ENCODE measurements at regions not wholly inside any gene's neighbourhood (a gene's known extent, or its start where the extent isn't known, plus 50 kb on each side); places are given as distances from the start of the nearest gene placed in this dataset.

- Mint-ChIP-seq H3K36me3 (no peaks in the 10 kb centered on the region), H3K4me1 (no peaks in the 10 kb centered on the region), H3K27ac (no peak overlapping the region), H3K4me3 (no peak overlapping the region), H3K27me3 (no peaks in the 10 kb centered on the region), H3K9me3 (peaks cover 0 to 19% (median 0%) of the 10 kb centered on the region in 11 donors)
- CTCF ChIA-PET: no interaction called here
- DNase-seq (no peak), ATAC-seq (peak; percentile 31)
- Histone ChIP-seq H3K27ac (ENCODE audit: low read depth, low read length) (no peak overlapping the region), H3K27me3 (ENCODE audit: control insufficient read depth in 2 of 2, insufficient read depth in 2 of 2, low read length in 2 of 2) (no peaks in the 10 kb centered on the region), H3K36me3 (ENCODE audit: control insufficient read depth in 2 of 3, insufficient read depth in 3 of 3, low read length in 3 of 3) (no peaks in the 10 kb centered on the region), H3K4me1 (ENCODE audit: control insufficient read depth in 2 of 2, insufficient read depth in 2 of 2, low read length in 2 of 2) (no peaks in the 10 kb centered on the region), H3K9me3 (ENCODE audit: control insufficient read depth in 2 of 3, low read length in 3 of 3) (no peaks in the 10 kb centered on the region), H3K4me3 (ENCODE audit: low read length) (no peak overlapping the region)
- intact Hi-C loops (cut with micrococcal nuclease): no loop called here
- POLR2A ChIA-PET: no interaction called here
These were observed 122.1 kb downstream of the ANKRD50 start for GRCh38 chr4:124590480-124590879.

- no peaks in the 10 kb centered on the region for H3K4me1 ChIP-seq (ENCODE audit: control insufficient read depth in 2 of 2, insufficient read depth in 2 of 2, low read length in 2 of 2)
- Mint-ChIP-seq H3K4me1 (peaks cover 0 to 2% (median 0%) of the 10 kb centered on the region in 7 donors), H3K4me3 (no peak overlapping the region), H3K9me3 (peaks cover 0 to 12% (median 0%) of the 10 kb centered on the region in 11 donors), H3K27me3 (no peaks in the 10 kb centered on the region), H3K36me3 (no peaks in the 10 kb centered on the region), H3K27ac (no peak overlapping the region)
- intact Hi-C loops (cut with micrococcal nuclease): no loop called here
- H3K27ac ChIP-seq (ENCODE audit: low read depth, low read length): no peak overlapping the region
- ChIA-PET CTCF (no interaction called here), POLR2A (no interaction called here)
- DNase-seq (no peak), ATAC-seq (no peak)
- no peaks in the 10 kb centered on the region for H3K36me3 ChIP-seq (ENCODE audit: control insufficient read depth in 2 of 3, insufficient read depth in 3 of 3, low read length in 3 of 3)
- H3K9me3 ChIP-seq (ENCODE audit: control insufficient read depth in 2 of 3, low read length in 3 of 3): no peaks in the 10 kb centered on the region
- no peaks in the 10 kb centered on the region for H3K27me3 ChIP-seq (ENCODE audit: control insufficient read depth in 2 of 2, insufficient read depth in 2 of 2, low read length in 2 of 2)
- H3K4me3 ChIP-seq (ENCODE audit: low read length): no peak overlapping the region
These were observed 120.9 kb downstream of the ANKRD50 start for GRCh38 chr4:124591637-124592036.

- ChIA-PET POLR2A (no interaction called here), CTCF (no interaction called here)
- Histone ChIP-seq H3K27ac (ENCODE audit: low read depth, low read length) (no peak overlapping the region), H3K4me3 (ENCODE audit: low read length) (no peak overlapping the region), H3K9me3 (ENCODE audit: control insufficient read depth in 2 of 3, low read length in 3 of 3) (no peaks in the 10 kb centered on the region), H3K36me3 (ENCODE audit: control insufficient read depth in 2 of 3, insufficient read depth in 3 of 3, low read length in 3 of 3) (no peaks in the 10 kb centered on the region), H3K27me3 (ENCODE audit: control insufficient read depth in 2 of 2, insufficient read depth in 2 of 2, low read length in 2 of 2) (no peaks in the 10 kb centered on the region), H3K4me1 (ENCODE audit: control insufficient read depth in 2 of 2, insufficient read depth in 2 of 2, low read length in 2 of 2) (no peaks in the 10 kb centered on the region)
- H3K4me3 Mint-ChIP-seq: no peak overlapping the region
- intact Hi-C loops (cut with micrococcal nuclease): no loop called here
- no peaks in the 10 kb centered on the region for H3K36me3 Mint-ChIP-seq
- no peak overlapping the region for H3K27ac Mint-ChIP-seq
- H3K27me3 Mint-ChIP-seq: no peaks in the 10 kb centered on the region
- DNase-seq (no peak), ATAC-seq (no peak)
- peaks cover 0 to 1% (median 0%) of the 10 kb centered on the region in 11 donors for H3K9me3 Mint-ChIP-seq
- peaks cover 0 to 2% (median 0%) of the 10 kb centered on the region in 7 donors for H3K4me1 Mint-ChIP-seq
These were observed 119.0 kb downstream of the ANKRD50 start for GRCh38 chr4:124593494-124593893.

- H3K36me3 ChIP-seq (ENCODE audit: control insufficient read depth in 2 of 3, insufficient read depth in 3 of 3, low read length in 3 of 3): no peaks in the 10 kb centered on the region
- intact Hi-C loops (cut with micrococcal nuclease): no loop called here
- CTCF ChIA-PET: no interaction called here
- no peaks in the 10 kb centered on the region for H3K27me3 Mint-ChIP-seq
- no peaks in the 10 kb centered on the region for H3K36me3 Mint-ChIP-seq
- H3K27ac ChIP-seq (ENCODE audit: low read depth, low read length): no peak overlapping the region
- DNase-seq (no peak), ATAC-seq (no peak)
- POLR2A ChIA-PET: no interaction called here
- H3K4me1 Mint-ChIP-seq: peaks cover 0 to 2% (median 0%) of the 10 kb centered on the region in 7 donors
- no peaks in the 10 kb centered on the region for H3K27me3 ChIP-seq (ENCODE audit: control insufficient read depth in 2 of 2, insufficient read depth in 2 of 2, low read length in 2 of 2)
- no peaks in the 10 kb centered on the region for H3K9me3 Mint-ChIP-seq
- no peaks in the 10 kb centered on the region for H3K9me3 ChIP-seq (ENCODE audit: control insufficient read depth in 2 of 3, low read length in 3 of 3)
- no peak overlapping the region for H3K4me3 ChIP-seq (ENCODE audit: low read length)
- no peak overlapping the region for H3K27ac Mint-ChIP-seq
- H3K4me3 Mint-ChIP-seq: no peak overlapping the region
- H3K4me1 ChIP-seq (ENCODE audit: control insufficient read depth in 2 of 2, insufficient read depth in 2 of 2, low read length in 2 of 2): no peaks in the 10 kb centered on the region
These were observed 117.6 kb downstream of the ANKRD50 start for GRCh38 chr4:124594945-124595344.

GRCh38 chr4:124596816-124597215 is 115.7 kb downstream of the ANKRD50 start:
- POLR2A ChIA-PET: no interaction called here
- H3K4me1 Mint-ChIP-seq: peaks cover 0 to 2% (median 0%) of the 10 kb centered on the region in 7 donors

GRCh38 chr4:124610211-124610610 is 102.3 kb downstream of the ANKRD50 start:
- POLR2A ChIA-PET: no interaction called here
- H3K27me3 Mint-ChIP-seq: no peaks in the 10 kb centered on the region
- H3K4me1 Mint-ChIP-seq: no peaks in the 10 kb centered on the region
- no peak overlapping the region for H3K27ac Mint-ChIP-seq
- H3K4me3 Mint-ChIP-seq: no peak overlapping the region
- Histone ChIP-seq H3K36me3 (ENCODE audit: control insufficient read depth in 2 of 3, insufficient read depth in 3 of 3, low read length in 3 of 3) (no peaks in the 10 kb centered on the region), H3K27me3 (ENCODE audit: control insufficient read depth in 2 of 2, insufficient read depth in 2 of 2, low read length in 2 of 2) (no peaks in the 10 kb centered on the region), H3K9me3 (ENCODE audit: control insufficient read depth in 2 of 3, low read length in 3 of 3) (no peaks in the 10 kb centered on the region), H3K4me3 (ENCODE audit: low read length) (no peak overlapping the region), H3K4me1 (ENCODE audit: control insufficient read depth in 2 of 2, insufficient read depth in 2 of 2, low read length in 2 of 2) (no peaks in the 10 kb centered on the region), H3K27ac (ENCODE audit: low read depth, low read length) (no peak overlapping the region)
- ATAC-seq (no peak), DNase-seq (no peak)
- H3K36me3 Mint-ChIP-seq: no peaks in the 10 kb centered on the region
- CTCF ChIA-PET: no interaction called here
- intact Hi-C loops (cut with micrococcal nuclease): no loop called here
- peaks cover 0 to 9% (median 4%) of the 10 kb centered on the region in 11 donors for H3K9me3 Mint-ChIP-seq

More at GRCh38 chr4:124596816-124597215, 115.7 kb downstream of the ANKRD50 start:
- Mint-ChIP-seq H3K27ac (no peak overlapping the region), H3K36me3 (no peaks in the 10 kb centered on the region), H3K4me3 (no peak overlapping the region), H3K27me3 (no peaks in the 10 kb centered on the region), H3K9me3 (no peaks in the 10 kb centered on the region)
- Histone ChIP-seq H3K4me1 (ENCODE audit: control insufficient read depth in 2 of 2, insufficient read depth in 2 of 2, low read length in 2 of 2) (no peaks in the 10 kb centered on the region), H3K36me3 (ENCODE audit: control insufficient read depth in 2 of 3, insufficient read depth in 3 of 3, low read length in 3 of 3) (no peaks in the 10 kb centered on the region), H3K9me3 (ENCODE audit: control insufficient read depth in 2 of 3, low read length in 3 of 3) (no peaks in the 10 kb centered on the region), H3K27ac (ENCODE audit: low read depth, low read length) (no peak overlapping the region), H3K27me3 (ENCODE audit: control insufficient read depth in 2 of 2, insufficient read depth in 2 of 2, low read length in 2 of 2) (no peaks in the 10 kb centered on the region), H3K4me3 (ENCODE audit: low read length) (no peak overlapping the region)
- DNase-seq (no peak), ATAC-seq (no peak)
- intact Hi-C loops (cut with micrococcal nuclease): no loop called here
- CTCF ChIA-PET: no interaction called here

Measured in naive thymus-derived CD4-positive, alpha-beta T cell (primary cell).